GM19397 (cell line): ENCODE measurements at regions not wholly inside any gene's neighbourhood (a gene's known extent, or its start where the extent isn't known, plus 50 kb on each side); places are given as distances from the start of the nearest gene placed in this dataset.
A peak's percentile ranks its signal among the peaks of the same experiment; 100 is the strongest.

Experiments used
- ATAC-seq: cut with Tn5 transposase; IDR thresholded peaks from one replicate; pipeline ENCODE4 v1.9.1; 2021; ENCODE audit warnings: mild to moderate bottlenecking, moderate library complexity; ENCODE audit not compliant: unreplicated experiment

DNA sequence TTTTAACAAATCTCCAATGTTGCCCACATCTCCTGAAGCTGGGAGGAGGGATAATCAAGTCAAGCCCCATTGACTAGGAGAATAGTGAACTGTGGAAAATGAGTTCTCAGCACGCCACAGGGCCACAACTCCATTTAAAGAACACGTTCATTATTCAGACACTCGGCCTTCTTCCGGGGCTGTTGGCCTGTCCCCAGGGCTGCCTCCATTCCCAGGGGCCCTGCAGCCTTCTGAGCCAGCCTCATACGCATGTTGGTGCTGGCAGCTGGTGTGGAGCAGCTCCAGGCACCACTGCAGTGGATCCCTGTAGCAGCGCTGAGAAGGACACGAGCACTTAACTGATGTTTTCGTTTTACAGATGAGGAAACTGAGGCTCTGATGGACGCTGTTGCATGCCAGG is 87.5 kb upstream of the RCN1 start:
- ATAC-seq: no peak

DNA sequence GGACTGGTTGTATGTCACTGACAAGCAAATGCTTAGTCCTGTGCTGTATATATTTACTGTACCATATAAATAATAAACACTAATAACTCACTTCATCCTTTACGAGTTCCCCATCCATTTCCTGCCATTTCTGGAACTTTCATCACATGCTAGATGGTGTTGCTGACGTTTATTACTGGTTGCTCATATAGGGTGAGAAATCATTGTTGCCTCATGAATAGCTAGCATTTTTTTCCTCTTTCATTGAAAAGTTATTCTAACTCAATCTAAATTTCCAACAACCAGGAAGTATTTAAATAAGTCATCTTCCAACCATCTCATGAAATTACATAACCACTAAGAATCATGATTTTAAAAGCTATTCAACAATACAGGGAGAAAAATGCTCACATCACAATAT is 88.6 kb upstream of the RCN1 start:
- ATAC-seq: no peak

DNA sequence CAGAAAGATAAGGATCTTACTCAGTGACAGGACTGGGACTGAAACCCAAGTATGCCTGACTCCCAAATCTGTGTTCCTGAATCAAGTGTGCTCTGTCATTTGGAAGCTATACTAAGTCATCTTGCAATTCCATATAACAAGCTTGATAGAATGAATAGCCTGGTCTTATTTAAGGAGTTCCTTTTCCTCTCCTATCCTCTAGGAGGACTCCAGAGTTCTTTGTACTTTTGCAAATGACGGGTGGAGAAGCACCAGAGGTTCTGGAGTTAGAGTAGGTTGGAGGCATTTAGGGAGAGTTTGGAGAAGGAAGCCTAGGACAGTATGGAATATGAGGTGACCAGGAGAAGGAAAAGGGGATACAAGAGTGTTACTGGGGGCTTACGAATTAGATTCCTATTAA is 92.9 kb upstream of the RCN1 start:
- no peak for ATAC-seq

DNA sequence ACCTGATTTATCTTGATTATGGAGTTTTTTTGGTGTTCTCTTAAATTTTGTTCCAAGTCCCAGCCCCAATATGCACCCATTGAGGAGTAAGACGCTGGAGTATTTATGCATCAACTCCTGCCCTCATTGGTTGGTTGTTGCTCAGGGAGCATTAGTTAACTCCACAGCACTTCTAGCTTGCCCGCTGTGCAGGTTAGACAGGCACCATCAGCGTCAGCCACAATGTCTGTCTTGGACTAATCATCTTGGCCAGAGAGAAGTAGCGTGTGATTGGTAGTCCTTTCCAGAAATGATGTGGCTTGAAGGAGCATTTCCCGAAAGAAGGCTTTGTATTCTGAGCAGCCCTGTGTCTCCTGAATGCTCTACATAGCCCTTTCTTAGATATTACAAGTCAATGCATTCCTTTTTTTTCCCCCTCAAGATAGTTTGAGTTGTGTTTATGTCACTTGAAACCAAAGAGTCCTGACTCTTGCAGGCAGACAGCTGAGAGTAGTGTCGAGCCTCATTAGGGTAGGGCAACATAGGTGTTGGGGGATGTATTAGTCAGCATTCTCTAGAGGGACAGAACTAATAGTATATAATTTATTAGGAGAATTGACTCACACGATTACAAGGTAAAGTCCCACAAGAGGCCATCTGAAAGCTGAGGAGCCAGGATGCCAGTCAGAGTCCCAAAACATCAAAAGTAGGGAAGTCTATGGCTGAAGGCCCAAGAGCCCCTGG is 94.6 kb upstream of the RCN1 start:
- no peak for ATAC-seq

DNA sequence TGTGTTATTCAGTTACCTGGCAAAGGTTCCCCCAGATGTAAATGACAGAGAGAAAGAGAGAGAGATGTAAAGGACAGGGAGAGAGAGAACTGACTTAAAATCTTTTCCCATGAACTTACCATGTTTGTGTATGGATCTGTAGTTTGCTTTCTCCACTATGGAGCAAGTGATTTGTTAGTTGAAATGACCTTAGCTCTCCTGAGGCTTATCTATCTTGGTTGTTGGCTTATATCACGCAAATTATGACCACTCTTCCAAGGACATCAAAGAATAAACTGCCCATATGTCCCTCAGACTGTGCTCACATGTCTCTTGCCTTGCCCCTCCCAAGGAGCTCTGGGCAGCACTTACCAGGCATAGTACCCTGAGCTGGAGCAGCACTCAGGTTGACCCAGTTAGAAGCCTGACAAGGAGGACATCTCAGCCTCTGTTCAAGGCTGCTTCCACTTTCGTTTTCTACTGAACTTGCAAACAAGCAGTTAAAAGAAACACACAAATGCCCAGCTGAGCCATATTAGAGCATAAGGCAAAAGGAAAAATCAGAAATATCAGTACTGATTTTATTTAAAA is 95.3 kb upstream of the RCN1 start:
- ATAC-seq: peak; percentile 69

DNA sequence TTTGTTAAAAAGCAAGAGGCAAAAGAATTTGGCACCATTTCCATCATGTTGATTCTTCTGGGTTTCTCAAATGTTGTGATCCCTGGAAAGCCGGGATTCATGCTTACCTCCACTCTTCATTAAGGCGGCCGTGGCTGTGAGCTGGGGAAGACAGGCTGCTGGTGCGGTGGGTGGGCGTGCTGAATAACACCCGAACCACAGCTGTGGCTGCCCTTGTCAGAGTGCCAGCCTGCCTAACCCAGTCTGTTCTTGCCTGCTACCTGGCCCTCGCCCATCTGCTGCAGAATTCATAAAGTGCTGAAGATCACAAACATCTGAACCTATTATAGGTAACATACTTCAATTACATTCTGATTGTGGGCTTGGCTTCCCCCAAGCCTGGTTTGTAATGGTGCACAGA is 95.8 kb upstream of the RCN1 start:
- ATAC-seq: peak; percentile 11

DNA sequence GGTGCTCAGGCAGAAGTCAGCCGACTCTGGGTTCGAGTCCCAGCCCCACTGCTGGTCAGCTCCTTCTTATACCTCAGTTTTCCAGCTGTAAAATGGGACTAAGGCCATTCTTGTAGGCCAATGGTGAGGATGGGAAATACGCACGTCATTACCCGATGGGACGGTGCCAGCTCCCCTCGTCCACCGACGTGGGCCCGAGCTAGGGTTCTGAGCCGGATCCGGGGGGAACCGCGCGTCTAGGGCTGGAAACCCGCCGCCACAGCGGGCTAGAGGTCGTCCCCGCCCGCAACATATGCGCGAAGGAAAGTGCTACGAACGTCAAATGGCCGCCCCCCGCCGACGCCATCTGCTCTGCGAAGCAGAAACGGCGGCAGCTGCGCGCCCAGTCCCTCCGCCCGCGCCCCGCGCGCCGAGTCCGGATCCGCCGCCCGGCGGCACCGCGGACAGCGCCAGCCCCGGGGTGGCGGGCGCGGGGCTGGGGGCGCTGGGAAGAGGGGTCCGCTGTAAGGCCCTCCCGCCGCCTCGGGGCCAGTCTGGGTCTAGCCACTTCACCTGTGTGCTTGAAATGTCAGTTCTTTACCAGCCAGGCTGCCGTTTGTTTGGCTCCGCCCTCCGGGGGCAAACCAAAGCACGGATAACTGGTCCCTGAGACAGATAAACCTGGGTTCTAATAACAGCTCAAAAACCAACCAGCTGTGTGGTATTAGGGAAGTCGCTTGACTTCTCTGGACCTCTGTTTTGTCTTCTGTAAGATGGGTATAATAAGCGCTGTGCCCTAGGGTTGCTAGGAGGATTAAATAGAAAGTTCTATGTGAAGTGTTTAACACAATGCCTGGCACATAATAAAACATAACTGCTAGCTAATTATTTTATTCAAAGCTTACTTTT is 103.5 kb upstream of the RCN1 start:
- ATAC-seq: no peak

DNA sequence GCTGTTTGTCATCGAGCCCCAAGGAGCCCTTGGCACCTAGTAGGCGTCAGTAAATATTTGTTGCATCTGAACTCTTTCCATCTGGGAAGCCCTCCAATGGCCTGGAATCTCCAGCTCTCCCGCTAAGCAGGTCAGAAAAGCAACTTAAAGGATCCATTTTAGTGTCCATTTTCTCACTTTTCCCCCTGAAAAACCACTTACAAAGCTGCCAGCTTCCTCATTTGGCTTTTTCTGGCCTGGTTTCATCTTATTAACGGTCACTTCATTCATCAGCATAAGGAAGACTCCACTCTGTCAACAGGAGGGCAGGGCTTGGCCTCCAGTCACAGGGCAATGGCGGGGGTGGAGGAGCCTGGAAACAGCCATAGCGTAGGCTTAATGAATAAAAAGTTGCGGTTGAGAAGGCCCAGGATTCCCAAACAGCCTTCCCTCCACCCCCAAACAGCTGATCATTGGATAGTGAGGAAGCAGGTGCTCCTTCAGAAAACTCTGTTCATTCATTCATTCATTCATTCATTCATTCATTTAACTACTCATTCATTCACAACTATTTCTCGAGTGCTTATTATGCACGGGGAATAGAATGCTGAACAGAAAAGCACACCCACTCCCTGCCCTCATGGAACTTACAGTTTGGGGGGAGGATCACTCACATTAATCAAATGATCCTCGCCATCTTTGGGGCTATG is 104.5 kb upstream of the RCN1 start:
- ATAC-seq: no peak

DNA sequence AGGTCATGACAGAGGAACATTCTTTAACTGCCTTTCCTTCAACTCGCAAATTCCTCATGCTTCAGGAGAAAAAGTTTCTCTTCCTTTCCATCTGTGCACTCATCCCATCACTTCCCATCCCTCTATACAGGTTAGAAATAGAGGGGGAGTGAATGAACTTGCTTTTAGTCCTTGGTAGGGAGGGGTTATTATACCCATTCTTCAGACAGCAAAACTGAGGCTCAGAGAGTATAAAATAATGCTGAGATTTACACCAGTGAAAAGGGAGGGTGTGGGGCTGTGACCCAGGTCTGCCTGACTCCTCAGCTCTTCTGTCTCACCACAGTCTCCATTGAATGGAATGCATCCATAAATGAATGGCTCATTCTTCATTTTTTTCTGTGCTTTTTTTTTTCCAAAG is 109.4 kb upstream of the RCN1 start:
- ATAC-seq: no peak

DNA sequence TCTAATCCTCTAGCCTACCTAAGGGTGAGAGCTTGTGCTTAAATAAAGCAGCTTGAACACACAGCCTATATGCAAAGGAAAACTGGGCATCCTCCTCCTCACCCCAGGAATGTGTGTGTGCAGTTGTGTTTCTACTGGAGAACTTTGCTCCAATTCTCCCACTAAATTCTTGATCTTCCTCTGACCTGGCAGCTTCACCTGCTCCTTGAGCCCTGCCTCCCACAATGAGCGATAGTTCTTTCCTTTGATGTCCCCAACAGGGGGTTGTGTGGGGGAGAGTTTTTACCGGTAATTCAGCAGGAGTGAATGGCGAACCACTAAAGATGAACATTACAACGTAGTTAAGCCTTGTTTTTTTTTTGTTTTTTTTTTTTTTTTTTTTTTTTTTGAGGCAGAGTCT is 113.5 kb upstream of the RCN1 start:
- ATAC-seq: no peak

DNA sequence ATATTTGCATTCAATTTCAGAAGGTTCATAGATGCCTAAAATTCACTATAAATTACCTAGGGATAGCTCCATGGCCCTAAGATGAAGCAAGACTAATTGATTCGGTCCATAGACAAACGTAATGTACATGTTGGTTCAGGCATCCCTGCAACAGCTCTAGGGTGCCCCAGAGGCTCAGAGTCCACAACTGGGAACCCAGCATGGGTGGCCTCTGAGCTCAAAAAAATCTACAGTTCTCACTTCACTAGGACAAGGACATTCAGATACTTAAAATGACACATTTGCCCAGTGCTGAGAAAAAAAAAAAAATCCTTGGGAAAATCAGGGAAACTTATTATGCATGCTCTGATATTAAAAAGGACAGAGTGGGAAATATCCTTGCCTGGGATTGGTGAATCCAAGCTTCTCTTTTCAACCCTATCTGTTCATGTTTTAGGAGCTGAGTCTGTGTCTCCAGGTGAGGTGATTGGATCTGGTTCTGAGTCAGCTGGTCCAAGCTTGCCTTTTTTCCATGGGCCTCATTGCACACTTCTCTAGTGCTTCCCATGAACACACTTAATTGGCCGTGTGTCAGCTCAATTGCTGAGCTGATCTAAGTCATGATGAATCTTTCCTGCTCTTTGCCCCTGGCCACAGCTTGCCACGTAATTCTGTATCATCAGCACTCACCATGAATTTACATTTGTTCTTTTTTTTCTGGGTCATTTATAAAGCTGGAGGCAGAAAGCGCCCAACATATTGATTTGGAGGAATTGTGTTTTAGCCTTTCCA is 116.3 kb upstream of the RCN1 start:
- no peak for ATAC-seq

DNA sequence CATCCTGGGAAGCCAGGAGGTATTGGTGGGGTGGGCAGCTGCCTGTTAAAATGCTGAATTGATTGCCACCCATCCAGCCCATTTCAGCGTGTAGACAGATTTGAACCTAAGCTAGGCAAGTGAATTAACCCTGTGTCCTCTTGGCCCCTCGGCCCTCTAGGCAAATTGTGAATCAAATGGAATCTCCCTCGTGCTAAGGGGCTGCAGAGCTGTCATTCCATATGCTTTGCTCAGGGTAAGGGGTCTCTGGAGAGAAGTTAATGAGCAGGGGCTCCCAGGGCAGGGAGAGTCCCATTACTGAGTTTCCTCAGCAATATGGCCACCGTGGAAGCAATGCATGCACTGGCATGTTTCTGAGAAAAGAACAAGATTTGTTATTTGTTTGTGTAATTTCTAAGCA is 117.7 kb upstream of the RCN1 start:
- no peak for ATAC-seq

DNA sequence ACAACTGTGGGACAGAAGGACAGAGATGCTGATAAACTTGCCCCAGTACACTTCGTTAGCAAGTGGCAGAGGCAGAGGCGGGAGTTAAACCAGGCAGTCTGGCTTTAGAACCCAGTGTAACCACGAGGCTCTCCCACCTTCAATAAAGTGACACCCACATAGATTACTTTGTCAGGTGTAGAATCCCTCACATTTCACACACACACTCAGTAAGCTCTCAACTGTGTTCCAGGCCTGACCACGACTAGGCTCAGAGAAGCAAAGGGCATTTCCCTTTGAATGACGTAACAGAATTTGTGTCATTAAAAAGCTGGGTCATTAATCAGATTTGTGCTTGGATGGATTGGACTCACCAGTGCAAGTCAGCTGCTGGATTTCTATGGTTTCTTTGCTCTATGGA is 118.3 kb upstream of the RCN1 start:
- ATAC-seq: no peak

DNA sequence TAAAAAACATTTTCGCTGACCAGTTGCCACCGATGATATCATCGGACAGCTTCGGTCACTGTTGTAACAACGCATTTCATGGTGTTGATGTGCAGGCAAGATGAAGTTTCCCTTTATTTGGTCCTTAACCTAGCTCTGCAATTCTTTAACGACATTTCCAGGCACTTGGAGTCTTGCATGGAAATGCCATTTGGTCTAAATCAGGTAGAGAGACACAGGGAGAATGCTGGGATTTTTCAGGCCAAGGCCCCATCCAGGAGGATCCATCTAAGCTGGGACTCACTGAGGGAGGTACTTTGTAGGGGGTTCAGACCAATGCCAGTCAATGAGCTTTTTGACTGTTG is 121.5 kb upstream of the RCN1 start:
- ATAC-seq: no peak

DNA sequence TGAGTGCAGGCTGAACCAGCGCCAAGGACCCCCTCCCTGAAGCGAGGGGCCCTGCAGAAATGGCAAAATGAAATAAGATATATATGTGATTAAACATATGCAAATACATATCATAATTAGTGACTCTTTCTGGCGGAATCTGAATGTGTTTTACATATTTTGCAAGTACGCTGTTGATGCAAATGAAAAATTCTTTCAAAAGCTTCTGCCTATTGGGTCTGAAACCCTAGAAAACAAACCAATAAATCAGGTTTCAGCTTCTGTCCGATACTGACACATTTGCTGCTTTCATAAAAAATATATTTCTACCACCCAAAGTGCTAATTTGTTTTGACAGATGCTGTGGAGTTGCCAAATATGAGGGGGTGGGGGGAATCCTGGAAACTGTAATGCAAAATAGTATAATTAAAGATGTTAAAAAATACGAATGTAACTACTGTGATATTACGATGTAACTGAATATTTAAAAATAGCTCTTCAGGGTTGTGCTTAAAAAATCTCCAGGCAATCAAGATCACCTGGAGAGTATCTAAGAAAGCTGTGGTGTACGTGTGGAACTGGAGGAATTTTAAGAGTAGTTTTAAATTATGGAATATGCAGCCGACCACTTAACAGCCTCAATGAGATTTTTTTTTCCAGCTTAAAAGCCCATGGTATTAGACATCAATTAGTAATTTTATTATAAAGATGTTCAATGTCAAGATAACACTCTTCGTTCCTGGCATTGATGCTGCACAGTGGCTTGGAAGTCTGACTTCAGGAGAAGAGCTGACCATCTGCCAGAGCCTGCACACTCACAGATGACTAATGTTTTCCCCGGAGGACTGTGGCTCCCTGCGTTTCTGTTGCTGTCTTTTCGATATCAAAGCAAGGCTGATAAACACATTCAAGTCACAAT is 122.2 kb upstream of the RCN1 start:
- no peak for ATAC-seq

DNA sequence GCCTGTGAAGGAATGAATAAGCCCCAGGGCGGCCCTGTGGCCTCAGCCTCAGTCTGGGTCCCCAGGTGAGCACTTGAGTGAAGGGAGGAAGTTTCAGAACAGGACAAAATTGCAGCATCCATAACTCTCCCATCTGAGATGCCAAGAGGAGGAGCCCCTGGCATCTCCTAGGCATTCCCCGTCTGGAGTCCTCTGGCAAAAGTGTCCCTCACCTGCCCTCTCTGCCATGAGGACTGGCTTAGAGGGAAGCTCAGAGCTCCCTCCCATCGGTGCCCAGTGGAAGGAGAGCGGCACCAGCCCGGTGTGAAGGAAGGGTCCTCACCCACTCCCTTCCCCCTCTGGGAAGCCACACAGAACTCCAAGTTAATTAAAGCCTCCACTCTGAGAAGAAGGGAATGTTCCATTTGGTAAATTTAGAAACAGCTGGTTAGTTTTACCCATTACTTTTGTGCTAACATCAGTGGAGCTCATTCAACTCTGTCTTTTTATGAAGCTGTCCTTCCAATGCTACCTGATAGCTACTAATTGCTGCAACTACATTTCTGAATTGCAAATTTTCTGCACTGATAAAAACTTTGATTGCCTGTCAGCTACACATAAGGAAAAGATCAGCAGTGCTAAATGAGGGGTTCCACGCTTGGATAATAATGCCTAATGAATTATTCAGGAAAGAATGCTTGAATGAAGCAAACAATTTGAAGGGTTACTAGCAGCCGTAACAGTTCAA is 123.3 kb upstream of the RCN1 start:
- ATAC-seq: no peak

DNA sequence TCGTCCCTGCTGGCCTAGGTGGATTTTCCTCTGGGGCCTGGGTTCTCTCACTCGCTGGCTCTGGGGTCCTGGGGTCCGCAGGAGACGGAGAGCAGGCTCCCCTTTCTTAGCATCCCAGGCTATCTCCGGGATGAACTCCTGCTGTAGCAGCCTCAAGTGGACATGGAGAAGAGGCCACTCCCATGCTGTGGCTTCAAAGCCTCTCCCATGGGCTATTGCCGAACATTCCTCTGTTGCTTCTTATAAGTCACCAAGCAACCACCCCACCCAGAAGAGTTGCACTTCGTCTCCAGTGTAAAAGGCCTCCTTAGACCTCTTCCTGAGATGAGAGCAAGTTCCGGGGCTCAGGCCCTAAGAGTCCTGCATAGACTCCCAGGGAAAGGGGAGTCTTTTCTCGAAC is 124.0 kb upstream of the RCN1 start:
- no peak for ATAC-seq

DNA sequence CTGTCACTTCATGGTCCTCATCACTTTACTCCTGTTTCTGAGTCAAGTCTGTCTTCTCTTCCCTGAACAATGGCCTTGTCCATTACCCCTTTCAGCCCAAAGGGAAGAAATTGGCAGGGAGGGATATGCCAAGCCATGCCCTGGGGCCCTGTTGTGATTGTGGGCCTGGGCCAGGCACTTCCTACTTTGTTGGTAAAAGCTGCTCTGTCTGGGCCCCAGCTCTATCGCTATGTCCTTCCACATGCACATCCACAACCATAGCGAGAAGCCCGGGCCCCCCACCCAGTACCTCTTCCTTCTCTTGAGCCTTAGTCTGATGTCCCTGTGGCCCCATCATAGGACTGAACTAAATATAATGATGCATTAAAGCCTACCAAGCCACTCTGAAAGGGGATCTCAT is 126.7 kb upstream of the RCN1 start:
- ATAC-seq: no peak

DNA sequence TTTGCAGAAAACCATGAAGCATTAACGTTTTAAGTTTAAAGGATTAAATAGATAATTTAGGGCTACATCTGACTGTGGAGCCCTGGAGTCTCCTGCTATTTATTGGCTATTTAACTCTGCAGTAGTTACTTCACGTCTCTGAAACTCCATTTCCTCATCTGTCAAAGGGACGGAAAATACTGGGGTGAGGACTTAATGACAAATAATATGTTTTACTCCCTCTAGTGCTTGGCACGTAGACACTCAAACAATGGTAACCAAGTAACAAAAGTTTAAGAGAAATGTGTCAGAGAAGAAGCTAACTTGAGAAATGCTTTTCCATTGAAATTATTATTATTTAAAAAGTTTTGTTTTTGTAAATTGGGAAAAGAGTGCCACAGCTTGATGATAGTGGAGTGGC is 130.7 kb upstream of the RCN1 start:
- no peak for ATAC-seq
